Medulla oblongata (tissue), 1 donor: ENCODE measurements at regions not wholly inside any gene's neighbourhood (a gene's known extent, or its start where the extent isn't known, plus 50 kb on each side); places are given as distances from the start of the nearest gene placed in this dataset.
A peak's percentile ranks its signal among the peaks of the same experiment; 100 is the strongest.

Source experiments
- DNase-seq: peaks from one replicate; pipeline ENCODE4 v3.0.0-alpha.2; 2015; ENCODE audit errors: extremely low spot score

DNA sequence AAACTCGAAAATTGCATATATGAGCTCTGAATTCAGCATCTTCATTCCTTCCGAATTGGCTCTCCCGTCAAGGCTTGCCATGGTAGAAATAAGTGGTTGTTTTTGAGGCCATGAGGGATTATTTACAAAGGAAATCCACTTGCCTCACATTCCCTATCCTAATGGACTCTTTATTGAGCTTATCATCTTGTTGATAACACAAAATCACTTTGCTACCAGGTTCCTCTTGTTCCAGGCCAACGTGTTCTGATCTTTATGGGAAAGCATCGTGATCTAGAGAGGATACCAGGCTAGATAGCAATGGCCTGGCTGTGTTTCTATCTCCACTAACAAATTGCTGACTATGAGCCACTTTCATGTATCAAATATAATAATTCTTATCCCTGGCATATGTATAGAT is 811.7 kb downstream of the TLR4 start:
- DNase-seq = no peak

DNA sequence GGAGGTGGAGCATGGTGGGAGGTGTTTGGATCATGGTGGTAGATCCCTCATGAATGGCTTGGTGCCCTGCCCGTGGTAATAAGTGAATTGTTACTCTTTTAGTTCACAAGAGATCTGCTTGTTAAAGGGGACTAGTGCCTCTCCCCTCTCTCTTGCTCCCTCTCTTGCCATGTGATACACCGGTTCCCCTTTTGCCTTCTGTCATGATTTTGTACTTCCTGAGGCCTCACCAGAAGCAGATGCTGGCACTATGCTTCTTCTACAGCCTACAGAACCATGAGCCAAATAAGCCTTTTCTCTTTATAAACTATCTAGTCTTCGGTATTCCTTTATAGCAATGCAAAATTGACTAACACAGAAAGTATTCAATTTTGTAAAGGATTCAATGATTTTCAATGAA is 817.1 kb downstream of the TLR4 start:
- DNase-seq = no peak

DNA sequence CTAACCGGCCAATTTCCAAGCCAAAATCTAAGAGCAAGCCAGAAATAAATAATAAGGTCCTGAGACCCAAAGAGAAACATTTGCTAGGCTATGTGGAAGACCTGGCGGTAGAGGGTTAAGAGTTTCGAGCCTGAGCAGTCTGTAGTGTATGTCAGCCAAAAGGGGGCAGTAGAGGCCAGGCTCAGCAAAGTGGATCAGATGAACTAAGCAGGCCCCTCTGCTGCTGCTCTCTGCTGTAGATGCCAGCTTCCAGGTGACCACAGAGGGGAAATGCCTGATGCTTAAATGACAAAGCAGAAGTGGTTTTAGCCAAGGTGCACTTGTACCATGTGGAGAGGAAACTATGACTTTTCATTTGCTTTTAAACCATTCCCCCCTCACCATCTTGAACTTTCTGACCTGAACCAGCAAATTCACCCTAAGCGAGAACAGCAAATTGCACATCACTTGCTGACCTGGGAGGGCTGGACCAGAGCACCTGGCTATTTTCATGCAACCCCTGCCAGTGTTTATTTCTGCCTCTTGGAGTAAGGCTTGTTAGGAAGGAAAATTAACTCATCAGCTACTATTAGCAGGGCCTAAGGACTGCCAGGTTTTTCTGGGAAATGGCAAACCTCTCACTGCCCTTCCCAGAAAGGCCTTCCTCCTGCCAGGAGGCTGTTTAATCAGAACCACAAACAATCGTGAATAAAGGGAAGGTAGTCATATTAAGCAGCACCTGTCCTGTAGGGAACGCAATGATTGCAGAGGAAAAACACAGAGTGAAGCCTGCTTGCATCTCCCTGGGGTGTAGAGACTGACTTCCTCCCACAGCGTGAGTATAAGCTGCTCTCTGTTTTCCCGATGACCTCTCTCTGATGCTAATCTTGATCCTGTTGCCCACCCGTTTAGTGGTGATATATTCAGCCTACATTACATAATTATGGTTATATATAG is 818.2 kb downstream of the TLR4 start:
- peak; percentile 30 for DNase-seq

DNA sequence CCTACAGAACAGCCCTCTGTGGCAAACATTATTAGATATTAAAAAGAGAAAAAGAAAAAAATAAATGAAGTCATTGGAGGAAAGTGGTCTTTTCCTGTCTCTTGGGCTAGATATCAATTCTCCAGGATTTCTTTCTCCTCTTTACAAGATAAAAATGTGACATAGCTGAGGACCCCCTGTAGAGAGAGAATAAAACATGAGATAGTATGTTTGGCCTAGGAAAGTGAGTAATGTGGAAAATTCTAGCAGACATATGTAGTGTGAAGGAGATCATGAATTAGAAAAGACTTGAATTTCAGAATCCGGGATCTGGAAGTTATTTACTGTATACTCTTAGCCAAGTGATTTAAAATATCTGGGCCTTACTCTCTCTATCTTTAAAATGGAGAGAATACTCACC is 823.1 kb downstream of the TLR4 start:
- no peak for DNase-seq

DNA sequence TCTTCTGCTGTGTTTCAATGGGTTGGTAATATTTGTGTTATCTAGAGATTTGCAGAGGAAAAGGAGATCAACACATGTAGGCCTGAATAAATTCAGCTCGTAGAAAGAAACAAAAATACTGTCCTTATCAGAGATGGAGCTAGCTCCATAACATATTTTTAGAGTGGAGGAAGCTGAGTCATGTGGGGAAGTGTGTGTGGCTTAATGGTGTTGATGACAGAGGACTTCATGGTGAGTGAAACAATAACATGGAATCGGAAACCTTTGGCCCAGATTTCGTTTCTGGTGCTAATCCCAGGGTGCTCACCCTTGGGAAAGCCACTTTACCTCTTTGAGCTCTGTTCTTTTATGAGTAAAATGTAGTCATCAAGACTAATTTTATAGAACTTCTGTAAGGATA is 825.0 kb downstream of the TLR4 start:
- DNase-seq = no peak

DNA sequence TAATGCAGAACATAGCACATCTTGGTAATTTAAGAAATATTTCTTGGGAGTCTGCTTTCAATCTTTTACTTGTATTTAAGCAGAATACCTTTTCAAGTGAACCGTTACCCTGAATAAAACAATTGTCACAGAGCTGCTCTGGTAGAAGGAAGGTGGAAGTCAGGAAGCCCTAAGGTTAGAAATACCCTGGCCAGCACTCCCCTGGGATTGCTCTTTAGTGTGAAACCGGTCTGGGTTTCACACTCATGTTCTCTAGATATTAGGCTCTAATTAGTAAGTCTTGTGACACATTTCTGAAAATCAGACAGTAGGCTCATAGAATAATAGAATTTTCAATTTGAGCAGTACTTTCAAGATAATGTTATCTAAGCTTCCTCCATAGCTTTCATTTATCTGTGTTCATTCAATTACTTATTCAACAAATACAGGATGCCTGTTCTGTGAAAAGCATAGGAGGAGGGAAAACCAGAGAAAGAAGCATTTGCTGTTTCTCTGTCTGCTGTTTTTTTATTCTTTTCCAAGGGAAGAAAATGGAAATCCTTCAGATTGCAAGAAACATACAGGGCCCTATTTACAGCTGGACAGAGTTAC is 825.5 kb downstream of the TLR4 start:
- DNase-seq = no peak

DNA sequence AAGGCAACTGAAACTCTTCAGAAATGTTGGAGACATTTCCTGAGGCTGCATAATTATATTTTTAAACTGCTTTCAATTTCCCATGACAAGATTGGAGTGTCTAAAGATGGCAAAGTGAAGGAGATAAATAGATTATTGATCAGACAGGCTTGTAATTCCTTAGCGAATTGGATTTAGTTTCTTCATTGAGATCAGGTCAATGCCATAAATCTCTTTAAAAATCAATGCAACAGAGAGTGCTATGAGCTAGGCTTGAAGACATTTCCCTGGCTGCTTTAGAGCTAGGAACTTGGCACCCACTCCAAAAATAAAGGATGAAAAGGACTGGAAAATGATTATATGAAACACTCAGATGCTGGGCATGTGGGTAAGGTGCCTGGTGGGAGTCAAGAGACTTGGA is 828.4 kb downstream of the TLR4 start:
- DNase-seq = no peak

DNA sequence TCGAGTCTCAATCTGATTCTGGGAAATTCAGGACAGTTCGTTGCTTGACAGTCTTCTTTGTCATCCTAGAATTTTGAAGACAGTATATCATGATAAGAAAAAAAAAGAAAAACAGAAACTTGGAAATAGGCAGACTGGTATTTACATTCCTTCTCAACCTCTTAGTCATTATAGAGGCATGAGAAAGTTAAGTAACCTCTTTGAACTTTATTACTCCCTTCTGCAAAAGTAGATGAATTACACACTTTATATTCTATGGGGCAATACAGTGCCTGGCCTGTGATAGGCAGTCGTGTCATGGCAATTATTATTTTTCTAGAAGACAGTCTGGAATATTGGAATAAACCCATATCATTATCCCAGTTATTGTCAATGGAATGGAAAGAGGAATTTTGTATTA is 828.9 kb downstream of the TLR4 start:
- DNase-seq = no peak

DNA sequence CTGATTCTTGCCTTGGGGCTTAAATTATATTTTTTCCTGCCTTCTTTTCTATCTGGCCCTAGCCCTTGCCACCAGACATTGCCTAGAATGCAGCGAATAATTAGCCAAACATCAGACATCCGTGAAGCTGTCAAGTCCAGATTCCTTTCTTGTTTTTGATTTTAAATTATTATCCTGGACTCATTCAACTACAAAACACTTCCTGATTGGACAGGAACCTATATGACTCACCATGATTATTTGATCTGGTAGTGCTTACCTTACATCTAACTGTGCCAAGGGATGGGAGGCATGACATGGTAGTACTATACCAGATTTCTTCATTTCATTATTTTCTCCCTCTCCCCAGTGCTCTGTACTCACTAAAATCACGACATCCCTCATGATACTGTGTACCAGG is 829.6 kb downstream of the TLR4 start:
- no peak for DNase-seq

DNA sequence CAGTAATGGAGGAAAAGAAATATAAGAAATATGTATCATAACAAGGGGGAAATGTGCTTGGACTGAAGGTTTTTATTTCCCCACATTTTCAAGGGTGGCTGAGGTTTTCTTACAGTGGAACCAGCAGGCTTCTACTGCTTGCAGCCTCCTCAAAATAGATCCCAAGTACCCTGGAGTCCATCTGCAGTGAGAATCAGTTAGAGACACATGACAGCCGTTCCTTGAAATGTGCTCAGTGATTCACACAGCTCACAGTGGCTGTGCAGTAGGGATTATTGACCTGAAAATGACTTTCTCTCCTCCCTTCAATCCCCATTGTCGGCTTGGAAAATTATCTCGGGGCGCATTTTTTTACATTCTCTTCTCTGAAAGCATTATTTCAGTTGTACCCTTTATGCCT is 832.0 kb downstream of the TLR4 start:
- no peak for DNase-seq

DNA sequence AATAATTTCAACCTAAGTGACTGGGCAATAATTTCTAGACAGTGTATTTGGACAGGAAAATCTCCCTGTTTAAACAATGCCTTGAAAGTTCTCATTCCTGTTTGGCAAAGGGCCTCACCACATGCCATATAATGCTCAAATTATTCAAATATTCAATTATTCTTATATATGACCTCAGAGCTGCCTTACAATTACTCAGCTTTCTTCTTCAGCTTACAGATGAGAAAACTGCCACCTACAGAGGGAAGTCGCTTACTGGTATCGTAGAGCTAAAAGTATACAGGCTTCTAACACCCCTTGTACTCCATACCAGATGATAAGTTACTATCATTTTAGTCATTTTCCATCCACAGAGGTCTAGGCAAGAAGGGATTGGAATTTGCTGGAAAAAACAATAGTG is 830.3 kb downstream of the BRINP1 start:
- no peak for DNase-seq

DNA sequence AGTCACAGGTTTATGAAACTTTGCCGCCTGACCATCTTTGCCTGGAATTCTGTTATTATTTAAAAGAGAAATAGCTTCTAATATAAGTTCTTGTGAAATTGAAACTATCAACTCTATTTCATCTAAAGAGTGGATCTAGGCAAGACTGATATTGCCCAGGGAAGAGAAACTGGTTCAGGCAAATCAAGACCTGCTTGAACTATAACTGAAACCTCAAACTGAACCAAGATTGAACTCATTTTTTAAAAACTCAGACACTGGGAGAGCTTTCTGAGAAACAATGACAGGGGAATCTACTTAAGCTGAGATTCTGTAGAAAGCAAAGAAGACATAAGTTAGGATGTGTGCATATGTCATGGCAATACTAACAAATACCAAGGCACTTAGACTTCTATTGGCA is 815.8 kb downstream of the BRINP1 start:
- DNase-seq = no peak

DNA sequence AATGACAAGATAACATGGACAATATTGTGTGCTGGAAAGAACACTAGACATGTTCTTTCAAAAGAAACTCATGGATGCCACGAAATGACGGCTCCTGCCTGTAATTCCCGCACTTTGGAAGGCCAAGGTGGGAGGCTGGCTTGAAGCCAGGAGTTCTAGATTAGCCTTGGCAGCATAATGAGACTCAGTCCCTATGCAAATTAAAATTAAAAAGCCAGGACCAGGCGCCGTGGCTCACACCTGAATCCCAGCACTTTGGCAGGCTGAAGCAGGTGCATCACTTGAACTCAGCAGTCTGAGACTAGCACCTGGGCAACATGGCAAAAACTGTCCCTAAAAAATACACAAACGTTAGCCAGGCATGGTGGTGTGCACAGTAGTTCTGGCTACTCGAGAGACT is 814.2 kb downstream of the BRINP1 start:
- no peak for DNase-seq

DNA sequence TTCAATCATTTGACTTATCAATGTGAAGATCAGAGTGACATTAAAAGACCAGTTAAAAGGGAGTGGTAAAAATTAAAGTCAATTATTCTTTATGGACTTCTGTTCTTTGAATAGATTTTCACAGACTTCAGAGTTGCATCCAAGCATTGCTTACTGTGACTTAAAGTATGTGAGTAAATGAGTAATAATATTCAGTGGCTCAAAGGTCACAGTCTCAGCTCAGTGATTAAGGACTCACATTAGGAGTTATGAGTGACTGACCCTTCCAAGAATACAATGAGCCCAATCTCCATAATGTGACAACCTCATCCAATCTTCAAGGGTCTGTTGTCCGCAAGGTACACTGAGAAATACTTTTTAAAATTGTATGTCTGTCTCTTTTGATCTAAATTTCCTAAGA is 811.2 kb downstream of the BRINP1 start:
- DNase-seq = no peak

DNA sequence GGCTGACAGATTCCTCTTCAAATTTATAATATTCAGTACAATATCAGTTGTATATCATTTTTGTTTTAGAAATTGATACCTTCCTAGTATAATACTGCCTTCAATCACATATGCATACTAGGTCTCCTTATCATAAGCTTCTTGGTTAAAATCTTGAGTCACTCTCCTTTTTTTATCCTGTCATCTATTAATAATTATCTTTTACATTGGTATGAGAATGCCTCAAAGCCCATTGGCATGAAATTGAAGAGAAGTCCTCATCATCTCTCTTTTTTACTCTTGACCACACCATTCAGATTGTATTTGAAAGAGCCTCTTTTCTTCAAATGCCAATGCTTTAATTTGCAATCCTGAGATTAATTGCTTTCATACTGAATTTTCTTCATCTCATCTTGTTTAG is 810.3 kb downstream of the BRINP1 start:
- no peak for DNase-seq

DNA sequence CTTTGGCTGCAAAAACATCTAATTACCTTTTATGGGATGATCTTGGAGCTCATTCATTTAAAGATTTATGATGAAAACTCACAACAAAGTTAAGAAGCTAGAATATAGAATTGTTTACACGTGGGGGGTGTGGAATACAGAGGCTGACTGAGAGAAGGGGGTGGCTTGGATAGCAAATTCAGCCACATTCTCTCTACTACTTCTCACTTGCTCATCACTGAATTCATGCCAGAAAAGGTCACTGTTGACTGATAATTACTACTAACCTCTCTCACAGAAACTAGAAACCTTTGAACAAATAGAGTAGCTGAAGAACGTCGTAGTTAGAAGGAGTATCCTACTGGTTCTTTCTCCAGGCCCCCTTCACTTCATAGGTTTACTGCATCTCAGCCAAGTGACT is 808.2 kb downstream of the BRINP1 start:
- DNase-seq = no peak

DNA sequence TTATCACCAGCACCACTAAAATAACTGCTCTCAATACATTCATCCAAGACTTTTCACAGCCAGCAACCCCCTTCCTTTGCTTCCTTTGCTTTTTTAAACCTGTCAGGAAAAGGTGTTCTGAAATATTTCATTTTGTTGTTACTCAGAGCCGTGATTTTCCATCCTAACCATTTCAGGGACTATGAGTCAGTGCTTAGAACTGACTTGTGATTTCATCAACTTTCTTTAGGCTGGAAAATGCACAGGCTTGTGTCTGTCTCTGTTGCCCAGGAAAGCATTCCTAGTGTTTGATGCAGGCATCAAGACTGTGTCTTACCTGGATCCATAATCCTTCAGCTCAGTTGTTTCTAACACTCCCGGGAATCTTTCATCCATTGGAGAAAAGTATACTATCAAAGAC is 805.6 kb downstream of the BRINP1 start:
- DNase-seq = no peak

DNA sequence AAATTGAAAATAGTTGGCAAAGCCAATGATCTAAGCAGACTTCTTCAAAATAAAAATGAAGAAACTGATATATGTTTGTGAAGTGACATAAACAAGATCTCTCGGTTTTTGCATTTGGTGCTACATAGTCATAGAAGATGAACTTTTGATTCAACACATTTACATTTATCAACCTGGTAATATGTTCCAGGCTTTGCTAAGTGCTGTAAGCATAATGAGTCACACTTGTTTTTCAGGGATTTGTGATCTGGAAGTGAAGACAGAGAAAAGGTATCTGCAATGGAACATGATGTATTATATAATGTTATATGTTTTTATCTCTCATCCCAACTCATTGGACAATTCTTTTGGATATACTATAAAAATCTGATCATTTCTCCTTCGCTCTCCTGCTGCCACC is 801.4 kb downstream of the BRINP1 start:
- no peak for DNase-seq

DNA sequence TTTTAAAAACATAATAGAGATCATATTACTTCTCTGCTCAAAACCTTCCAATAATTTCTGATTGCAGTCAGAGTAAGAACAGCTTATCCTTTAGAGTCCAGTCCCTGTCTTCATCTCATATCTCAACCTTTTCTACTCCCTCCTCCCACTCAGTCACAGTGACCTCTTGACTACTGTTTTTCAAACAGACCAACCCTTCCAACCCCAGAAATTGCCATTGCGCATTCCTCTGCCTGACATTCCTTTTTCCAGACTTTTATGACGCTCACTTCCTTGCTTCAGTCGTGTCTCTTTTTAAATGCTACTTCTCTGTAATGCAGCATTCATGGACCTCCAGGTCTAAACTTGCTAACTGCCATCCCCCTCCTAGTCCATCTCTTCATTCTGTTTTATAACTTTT is 800.5 kb downstream of the BRINP1 start:
- DNase-seq = no peak

DNA sequence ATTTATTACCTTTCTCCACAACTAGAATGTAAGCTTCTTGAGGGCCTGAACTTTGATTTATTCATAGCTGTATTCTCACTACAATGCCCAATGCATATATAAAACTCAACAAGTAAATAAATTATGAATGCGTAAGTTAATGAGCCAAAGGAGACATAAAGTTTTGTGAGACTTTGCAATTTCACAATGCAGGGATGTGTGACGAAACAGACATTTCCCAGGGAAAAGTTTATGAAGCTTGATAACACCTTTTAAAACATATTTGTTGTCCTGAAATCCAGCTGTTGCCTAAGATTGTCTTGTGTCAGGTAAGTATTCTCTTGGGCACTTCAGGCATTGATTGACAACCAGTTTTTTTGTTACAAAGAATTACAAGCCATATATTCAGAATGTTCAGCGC is 800.1 kb downstream of the BRINP1 start:
- no peak for DNase-seq

DNA sequence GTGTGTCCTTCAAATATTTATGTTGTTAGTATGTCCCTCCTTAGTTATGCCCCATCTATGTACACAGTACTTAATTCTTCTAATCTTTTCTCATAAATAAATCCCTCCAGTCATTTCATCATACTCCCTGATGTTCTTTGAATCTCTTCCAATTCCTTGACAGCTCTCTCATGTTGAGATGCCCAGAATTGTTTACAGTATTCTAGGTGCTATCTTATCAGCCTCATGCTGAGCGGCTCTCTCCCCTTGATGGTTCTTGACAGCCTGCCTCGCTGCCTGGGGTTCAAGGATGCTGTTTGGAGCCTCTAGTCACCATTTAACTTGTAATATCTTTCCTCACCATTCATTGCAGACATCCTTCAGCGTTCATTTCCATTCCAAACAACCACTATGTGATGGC is 799.2 kb downstream of the BRINP1 start:
- DNase-seq = no peak

DNA sequence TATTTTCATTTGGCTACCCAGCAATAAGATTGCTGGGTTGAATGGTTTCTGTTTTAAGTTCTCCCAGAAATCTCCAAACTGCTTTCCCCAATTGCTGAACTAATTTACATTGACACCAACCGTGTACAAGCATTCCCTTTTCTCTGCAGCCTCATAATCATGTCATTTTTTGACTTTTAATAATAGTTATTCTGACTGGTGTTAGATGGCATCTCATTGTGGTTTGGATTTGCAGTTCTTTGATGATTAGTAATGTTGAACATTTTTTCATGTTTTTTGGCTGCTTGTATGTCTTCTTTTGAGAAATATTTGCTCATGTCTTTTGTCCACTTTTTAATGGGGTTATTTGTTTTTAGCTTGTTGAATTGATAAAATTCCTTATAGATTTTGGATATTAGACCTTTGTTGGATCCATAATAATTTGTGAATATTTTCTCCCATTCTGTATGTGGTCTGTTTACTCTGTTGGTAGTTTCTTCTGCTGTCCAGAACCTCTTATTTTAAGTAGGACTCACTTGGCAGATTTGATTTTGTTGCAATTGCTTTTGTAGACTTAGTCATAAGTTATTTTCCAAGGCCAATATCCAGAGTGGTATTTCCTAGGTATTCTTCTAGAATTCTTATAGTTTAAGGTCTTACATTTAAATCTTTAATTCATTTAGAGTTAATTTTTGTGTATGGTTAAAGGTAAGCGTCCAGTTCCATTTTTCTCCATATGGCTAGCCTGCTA is 793.7 kb downstream of the BRINP1 start:
- DNase-seq = no peak

DNA sequence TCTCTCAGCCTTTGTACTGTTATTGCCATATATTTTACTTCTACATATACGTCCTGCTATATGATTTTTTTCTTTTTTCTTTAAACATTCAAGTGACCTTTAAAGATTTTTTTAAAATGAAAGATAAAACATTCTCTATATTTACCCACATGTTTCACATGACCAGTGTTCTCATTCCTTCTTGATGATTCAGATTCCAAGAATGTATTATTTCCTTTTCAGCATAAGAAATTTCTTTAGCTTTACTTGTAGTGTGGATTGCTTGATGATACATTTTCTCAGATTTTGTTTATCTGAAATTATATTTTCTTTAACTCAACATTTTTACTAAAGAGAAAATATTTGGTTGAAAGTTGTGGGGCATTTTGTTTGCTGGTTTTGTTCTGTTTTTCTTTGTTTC is 792.1 kb downstream of the BRINP1 start:
- no peak for DNase-seq
